Stimulated activated CD4-positive, alpha-beta T cell treated with anti-CD3 and anti-CD28 coated beads, TNF-alpha, amount 100 ng/mL, for 1 hour (primary cell): ENCODE measurements at regions not wholly inside any gene's neighbourhood (a gene's known extent, or its start where the extent isn't known, plus 50 kb on each side); places are given as distances from the start of the nearest gene placed in this dataset.

Experiments used
- DNase-seq, 3 donors: peaks; one replicate each; pipeline ENCODE4 v3.0.0-alpha.2; 2020; ENCODE audit warnings: low read depth in 3 of 3, low spot score in 1 of 3

DNA sequence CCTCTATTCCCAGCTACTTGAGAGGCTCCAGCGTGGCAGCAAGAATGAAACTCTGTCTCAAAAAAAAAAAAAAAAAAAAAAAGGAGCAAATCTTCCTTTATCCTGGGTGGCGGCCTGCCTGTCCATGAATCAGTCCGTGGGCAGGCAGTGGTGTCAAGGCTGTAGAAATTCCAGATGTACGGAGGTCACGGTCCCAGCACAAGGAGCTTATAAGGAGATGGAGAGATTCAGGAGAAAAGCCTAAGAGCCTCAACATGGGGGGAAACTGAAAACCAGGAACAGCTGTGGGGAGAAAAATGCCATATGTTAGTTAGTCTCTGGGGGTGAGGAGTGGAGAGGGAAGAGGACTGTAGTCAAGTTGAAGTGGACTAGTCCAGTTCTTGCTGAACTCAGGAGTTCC lies 130.5 kb upstream of the CRY1 start:
- DNase-seq: no peak

DNA sequence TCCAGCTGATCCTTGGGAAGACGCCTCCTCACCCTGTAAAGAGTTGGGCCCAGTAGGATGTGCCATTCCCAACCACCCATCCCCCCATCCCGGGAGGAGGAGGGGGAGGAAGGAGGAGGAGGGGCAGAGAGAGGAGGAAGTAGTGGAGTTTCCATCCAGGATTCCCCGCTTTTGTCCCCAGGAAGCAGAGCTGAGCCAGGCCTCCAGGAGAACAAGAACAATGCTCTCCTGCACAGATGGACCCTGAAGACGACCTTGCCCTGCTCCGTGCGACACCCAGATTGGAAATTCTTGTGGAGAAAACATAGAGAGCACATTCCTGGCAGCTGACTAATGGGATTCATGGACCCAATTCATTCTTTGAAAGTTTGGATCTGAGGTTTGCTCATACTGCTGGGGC lies 132.3 kb upstream of the CRY1 start:
- no peak for DNase-seq

DNA sequence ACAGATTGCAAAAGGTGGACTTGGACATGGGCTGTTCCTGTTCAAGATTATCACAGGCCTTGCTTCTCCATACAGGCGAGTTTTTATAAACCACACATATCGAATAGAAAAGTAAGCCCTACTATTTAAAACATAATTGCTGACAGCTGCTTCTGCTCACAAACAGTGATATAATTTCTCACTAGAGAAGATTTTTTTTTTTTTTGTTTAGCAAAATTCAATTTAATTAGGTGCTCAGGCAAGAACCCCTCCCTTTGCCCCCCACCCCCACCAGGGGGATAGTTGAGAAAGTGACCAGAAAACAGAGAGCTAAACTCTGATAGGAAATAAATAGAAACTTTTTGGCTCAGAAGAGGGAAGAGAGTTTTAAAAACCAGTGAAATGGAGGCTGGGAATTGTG lies 132.8 kb upstream of the CRY1 start:
- DNase-seq: no peak

DNA sequence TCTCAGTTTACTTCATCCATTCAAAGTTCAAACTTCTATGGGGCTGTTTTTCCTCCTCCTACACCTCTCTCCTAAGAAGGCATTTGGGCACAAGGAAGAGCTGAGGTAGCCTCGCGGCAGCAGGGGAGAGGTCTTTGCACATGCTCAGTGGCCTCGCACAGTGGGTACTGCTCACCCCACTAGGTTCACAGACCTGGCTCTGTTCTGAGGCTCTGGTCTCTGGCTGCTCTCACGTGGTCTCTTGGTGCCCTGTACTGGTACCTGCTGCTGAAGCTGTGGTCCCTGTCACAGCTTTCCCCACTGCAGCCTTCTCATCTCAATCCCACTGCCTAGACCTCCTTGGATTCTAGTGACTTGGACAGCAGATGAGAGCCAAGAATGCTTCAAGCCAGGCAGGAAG lies 134.7 kb upstream of the CRY1 start:
- DNase-seq: no peak

DNA sequence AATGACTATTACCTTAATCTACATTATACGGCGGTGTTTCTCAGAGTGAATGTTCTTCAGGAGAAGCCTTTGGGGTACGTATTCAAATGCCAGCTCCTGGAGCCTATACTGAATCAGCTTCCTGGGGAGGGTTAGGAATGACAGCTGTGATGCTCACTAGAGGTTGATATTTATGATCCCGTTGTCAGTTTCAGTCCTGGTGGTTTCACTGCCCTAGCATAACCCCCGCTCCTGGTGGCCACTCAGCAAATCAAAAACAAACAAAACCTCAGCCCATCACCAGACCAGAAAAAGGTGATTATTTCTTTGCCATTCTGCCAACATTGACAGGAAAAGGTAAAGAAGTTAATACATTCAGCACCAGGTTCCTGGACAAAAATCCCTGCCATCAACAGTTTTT lies 136.5 kb upstream of the CRY1 start:
- no peak for DNase-seq

DNA sequence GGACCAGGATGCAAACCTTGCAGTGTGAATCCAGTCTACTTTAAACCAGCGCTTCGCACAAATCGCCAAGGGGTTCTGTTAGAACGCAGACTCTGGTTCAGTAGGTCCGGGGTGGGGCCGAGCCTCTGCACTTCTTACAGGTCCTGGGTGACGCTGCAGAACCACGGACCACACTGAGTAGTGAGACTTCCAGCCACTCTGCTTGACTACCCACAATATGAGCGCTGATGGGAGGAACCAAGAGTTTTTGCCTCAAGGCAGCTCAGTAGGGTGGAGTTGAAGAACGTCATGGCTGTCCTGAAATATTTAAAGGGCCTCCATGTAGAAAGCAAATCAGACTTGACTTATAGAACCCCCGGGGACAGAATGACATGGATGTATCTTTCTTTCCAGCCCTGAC lies 138.0 kb upstream of the CRY1 start:
- no peak for DNase-seq

DNA sequence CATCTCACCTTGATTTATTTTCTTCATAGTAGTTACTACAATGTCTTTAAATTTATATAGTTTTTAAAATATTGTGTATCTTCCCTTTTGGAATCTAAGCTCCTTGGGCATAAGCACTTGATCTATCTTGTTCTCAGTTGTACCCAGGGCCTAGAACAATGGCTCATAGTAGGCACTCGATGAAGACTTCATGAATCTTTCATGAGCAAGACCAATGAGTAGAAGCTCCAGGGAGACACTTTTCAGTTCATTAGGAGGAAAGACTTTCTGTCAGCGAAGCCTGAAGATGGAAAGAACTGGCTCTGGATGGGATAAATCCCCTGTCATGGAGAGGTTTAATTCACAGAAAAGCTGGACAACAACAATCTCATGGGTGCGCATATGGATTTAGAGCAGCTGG lies 140.2 kb upstream of the CRY1 start:
- DNase-seq: no peak

DNA sequence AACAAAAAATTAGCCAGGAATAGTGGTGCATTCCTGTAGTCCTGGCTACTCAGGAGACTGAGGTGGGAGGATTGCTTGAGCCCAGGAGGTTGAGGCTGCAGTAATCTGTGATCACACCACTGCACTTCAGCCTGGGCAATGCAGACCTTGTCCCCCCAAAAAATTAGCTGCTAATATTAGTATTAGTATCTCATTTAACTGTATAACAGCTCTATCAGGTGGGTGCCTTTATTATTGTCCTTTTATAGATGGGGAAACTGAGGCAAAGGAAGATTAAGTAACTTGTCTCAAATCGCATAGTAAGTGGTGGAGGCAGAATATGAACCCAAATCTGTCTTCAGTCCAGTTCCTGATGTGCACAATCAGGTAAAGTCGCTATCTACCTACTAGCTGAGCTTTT lies 142.3 kb upstream of the CRY1 start:
- no peak for DNase-seq

DNA sequence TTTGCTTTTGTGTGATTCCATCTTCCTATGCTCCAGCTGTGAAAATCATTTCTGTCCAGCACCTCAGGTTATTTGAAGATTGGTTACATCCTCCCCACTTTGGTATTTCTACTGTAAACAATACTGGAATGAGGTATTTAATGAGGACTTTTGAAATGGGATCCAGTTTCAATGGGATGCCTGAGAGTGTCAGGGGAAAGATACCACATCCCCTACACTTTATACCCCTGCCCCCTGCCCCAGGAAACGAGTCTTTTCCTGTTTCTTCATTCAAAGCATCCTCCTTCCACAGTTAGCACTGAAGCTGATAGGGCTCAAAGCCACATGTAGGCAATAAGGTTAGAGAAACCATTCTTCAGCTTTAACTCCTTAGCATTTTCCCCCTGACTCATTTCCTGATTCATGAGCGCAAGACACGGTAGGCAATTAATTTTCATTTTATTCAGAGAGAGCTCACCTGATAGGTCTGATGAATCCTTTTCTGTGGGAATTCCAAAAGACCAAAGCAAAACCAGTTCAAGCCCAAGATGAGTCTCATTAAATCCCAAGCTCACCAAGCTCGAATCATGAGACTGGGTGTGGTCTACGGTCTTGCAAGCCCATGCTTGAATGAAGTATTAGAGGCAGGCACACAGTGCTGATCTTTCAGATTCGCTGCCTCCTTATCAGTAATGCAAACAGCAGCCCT lies 143.6 kb upstream of the CRY1 start:
- DNase-seq: no peak

DNA sequence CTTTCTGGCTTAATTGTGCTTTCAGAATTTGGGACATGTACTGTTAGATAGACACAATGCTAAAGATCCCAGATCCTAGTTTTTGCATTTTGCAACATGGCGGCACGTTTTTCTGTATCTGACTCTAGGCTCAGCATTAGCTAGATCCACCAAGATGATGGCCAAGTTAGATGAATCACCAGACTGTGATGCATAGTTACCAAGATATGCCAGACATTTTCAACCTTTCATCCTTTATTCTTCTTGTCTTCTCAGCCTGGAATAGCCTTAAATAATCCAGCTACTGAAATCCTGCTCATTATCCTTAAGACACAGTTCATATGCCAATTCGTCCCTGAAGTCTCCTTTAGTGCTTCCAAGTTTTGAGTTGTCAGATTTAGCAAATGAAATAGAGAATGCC lies 144.9 kb upstream of the CRY1 start:
- no peak for DNase-seq

DNA sequence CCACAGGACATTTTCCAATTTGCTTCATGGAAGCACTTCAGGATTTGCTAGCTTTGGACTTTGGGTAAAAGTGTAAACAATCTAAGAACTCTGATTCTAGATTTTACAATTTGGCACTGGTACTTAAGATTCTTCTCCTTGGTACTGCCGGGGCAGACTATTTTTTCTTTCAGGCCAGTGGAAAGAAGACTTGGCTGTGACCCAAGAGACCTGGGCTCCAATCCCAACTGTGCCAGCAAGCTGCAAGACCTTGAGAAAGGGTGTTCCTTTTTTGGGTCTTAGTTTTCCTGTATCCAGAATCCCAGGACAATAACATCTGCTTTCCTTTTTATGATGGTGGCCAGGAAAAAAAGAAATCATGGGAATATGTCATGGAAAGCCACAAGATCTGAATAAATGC lies 148.1 kb upstream of the CRY1 start:
- no peak for DNase-seq

DNA sequence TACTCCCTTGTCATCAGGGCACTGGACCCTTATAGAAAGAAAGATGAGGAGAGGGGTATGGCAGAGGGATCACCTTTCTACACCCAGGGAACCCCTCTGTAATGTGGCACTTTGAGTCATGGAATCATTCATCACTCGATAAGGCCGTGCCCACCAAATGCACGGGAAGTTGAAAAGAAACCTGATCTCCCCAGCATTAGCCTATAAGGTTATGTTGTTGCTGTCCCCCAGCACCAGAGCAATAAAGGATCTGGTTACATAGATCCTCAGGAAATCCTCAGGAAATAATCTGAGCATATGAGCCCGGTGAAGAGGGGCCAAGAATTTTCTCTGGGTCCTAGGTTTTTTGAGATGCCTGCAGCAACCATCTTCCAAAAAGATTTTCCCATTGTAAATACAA lies 148.8 kb upstream of the CRY1 start:
- DNase-seq: no peak

DNA sequence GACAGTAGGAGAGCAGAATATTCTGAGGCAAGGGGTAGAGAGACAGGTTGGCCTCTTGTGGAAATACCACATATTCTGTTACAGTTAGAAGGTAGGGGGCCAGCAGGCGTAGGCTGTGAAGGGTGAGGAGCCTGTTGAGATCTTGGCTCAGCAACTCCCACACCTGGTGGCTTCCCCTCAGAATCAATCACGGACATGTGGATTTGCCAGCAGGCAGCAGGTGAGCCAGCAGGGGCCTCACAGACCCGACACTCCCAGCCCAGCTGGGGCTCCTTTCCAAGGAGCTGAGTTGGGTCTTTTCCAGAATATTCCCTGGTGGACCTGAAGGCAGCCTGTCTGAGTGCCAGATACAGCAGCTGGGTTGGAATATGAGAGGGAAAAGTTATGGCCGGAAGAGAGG lies 150.0 kb upstream of the CRY1 start:
- no peak for DNase-seq

DNA sequence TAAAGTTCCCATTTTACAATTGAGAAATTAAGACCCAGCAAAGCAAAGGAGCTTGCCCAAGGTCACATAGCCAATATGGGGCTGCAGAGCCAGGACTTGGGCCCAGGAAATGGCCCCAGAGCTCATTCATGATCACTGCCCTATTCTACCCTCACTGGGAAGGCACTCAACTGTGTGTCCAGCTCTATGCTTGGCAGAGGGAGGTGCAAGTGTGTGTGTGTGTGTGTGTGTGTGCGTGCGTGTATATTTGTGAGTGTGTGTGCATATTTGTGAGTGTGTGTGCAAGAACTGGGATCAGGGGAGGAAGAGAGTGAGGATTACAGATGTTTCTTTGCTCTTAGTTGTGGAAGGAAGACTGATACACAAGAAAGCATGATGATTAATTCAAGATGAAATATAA lies 151.2 kb upstream of the CRY1 start:
- DNase-seq: no peak

DNA sequence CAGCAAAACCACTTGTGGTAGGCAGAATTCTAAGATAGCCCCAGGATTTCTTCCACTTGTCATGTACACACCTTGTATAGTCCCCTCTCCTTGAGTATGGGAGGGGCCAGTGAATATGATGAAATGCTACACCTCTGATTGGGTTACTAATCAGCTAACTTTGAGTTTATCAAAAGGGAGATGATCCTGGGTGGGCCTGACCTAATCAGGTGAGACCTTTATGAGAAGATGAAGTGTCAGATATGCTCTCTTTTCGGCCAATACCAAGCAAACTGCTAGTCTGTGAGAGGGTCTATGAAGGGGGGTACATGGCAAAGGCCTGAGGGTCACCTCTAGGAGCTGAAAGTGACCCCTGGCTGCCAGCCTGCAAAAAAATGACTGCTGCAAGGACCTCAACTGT lies 154.3 kb upstream of the CRY1 start:
- no peak for DNase-seq

DNA sequence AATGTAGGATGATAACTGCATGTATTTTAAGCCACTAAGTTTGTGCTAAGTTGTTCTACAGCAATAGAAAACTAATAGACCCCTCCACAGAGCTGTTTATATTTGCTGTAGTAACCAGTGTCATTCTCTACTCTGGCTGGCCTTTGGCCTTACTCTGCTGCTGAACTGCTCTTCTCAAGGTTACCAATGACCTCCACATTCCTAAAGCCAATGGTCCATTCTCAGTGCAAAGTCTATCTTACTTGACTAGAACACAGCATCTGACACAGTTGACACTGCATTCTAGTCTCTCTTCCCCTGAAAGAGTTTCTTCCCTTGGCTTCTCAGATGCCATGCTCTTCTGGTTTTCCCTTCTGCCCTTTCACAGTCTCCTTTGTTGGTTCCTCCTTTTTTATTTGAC lies 154.8 kb upstream of the CRY1 start:
- no peak for DNase-seq

DNA sequence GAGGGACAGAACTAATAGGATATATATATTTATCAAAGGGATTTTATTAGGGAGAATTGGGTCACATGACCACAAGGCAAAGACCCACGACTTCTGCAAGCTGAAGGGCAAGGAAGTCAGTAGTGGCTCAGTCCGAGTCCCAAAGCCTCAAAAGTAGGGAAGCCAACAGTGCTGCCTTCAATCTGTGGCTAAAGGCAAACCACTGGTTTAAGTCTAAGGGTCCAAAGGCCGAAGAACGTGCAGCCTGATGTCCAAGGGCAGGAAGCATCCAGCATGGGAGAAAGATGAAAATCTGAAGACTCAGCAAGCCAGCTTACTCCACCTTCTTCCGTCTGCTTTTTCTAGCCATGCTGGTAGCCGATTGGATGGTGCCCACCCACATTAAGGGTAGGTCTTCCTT lies 157.9 kb upstream of the CRY1 start:
- DNase-seq: no peak

DNA sequence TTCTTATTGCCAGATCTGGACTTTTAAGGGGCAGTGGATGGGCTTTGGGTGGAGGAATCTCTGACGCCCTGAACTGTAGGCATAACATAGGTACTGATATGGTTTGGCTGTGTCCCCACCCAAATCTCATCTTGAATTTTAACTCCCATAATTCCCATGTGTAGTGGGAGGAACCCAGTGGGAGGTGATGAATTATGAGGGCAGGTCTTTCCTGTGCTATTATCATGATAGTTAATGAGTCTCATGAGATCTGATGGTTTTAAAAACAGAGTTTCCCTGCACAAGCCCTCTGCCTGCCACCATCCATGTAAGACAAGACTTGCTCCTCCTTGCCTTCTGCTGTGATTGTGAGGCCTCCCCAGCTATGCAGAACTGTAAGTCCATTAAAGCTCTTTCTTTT lies 160.0 kb upstream of the CRY1 start:
- DNase-seq: no peak

DNA sequence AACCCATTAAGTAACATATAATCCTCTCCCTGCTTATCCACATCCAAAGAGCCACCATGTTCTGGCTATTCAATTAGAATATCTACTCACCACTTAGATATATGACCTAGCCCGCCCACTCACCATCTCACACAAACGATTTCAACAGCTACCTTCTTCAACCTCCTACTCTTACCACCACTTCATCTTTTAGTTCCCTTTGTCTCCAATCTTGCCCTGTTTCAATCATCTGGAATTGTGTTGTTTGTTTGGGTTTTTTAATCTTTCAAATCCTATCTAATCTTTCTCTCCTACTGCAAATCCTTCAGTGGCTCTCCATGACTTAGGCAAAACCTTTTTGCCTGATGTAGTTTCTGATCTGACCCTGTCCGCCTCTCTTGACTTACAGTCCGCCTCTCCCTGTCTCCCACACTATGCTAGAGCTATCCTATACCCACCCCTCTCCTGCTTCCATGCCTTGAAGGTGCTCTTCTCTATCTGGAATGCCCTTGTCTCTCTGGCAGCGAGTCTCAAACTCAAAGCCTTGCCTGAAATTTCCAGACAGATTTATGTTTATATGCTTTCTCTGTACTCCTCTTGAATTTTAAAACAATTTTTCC lies 161.0 kb upstream of the CRY1 start:
- no peak for DNase-seq

DNA sequence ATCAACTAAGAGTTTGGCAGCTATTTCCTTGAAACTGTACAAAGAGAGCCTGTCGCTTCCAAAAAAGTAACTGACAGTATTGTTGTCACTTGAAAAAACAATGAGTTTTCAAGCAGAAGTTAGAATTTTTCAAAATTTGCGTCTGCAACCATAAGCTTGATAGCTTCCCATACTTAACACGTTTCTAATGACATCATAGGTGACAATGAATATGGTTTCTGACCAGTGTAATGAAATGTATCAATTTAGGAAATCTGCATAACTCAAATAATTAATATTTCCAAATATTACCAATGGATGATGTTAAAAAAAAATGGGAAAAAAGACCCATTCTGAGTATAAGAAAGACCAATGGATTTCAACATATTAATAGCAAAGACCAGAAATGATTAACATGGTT lies 165.4 kb upstream of the CRY1 start:
- no peak for DNase-seq

DNA sequence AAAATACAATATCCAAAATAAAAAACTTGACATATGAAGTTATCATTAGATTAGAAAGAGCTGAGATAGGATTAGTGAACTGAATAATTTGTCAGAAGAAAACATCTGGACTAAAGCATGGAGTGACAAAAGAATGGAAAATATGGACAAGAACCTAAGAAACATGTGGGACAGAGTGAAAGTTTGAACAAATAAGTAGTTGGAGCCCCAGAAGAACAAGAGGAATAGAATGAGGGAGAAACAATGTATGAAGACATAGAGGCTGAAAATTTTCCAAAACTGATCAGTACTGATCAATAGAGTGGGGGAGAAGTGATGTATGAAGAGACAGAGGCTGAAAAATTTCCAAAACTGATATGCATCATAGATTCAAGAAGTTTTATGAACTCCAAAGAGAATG lies 170.6 kb upstream of the CRY1 start:
- no peak for DNase-seq

DNA sequence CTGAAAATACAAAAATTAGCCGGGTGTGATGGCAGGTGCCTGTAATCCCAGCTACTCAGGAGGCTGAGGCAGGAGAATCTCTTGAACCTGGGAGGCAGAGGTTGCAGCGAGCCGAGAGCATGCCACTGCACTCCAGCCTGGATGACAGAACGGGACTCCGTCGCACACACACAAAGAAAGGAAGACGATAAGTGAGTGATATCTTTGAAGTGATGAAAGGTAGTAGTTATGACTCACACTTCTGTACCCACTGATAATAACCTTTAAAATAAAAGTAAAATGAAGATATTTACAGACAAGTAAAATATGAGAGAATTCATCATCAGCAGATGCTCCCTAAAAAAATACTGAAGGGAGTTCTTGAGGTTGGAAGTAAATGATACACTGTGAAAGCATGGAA lies 171.3 kb upstream of the CRY1 start:
- no peak for DNase-seq

DNA sequence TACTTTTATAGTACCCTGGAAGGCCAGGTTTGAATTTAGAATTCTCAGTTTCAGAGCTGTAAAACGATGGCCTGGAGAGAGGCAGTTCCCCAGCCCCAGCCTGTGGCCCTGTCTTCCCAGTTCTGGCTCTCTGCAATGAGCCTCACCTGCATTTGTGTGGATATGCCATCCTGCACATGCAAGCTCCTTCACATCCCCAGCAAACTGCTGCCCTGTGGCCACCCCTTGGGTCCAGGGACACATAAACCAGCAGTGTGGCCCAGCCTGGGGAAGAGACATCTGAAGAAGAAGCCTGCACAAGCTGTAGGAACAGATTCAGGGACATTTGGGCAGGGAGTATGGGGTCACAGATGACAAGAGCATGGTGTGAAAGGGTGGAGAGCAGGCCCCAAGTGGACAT lies 174.3 kb upstream of the CRY1 start:
- DNase-seq: no peak

DNA sequence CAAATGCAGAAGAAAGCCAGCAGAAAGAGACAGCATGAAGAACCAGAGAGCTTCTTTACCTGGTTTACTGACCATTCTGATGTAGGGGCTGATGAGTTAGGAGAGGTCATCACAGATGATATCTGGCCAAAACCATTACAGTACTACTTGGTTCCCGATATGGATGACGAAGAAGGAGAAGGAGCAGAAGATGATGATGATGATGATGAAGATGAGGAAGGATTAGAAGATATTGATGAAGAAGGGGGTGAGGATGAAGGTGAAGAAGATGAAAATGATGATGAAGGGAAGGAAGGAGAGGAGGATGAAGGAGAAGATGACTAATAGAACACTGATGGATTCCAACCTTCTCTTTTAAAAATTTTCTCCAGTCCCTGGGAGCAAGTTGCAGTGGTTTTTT lies 178.2 kb upstream of the CRY1 start:
- DNase-seq: no peak
